ENCODE measurements at regions not wholly inside any gene's neighbourhood (a gene's known extent, or its start where the extent isn't known, plus 50 kb on each side); places are given as distances from the start of the nearest gene placed in this dataset.
A peak's percentile ranks its signal among the peaks of the same experiment; 100 is the strongest.

GRCh38 chr7:15035814-15036213 lies 133.3 kb upstream of the DGKB start:
- Mint-ChIP-seq H3K4me3 (no peak overlapping the region), H3K9me3 (peaks cover 1% of the 10 kb centered on the region), H3K4me1 (no peaks in the 10 kb centered on the region), H3K27ac (no peak overlapping the region), H3K27me3 (no peaks in the 10 kb centered on the region), H3K36me3 (no peaks in the 10 kb centered on the region)
- POLR2A ChIA-PET = no interaction called here
- DNase-seq (no peak), ATAC-seq (ENCODE audit: low read depth) (no peak)

GRCh38 chr7:15033039-15033438 lies 130.5 kb upstream of the DGKB start:
- ATAC-seq (ENCODE audit: low read depth) (no peak), DNase-seq (no peak)
- H3K9me3 Mint-ChIP-seq = no peaks in the 10 kb centered on the region
- POLR2A ChIA-PET = no interaction called here
- no peak overlapping the region for H3K4me3 Mint-ChIP-seq
- no peaks in the 10 kb centered on the region for H3K36me3 Mint-ChIP-seq
- no peaks in the 10 kb centered on the region for H3K4me1 Mint-ChIP-seq
- no peak overlapping the region for H3K27ac Mint-ChIP-seq
- no peaks in the 10 kb centered on the region for H3K27me3 Mint-ChIP-seq

GRCh38 chr7:15018981-15019380 lies 116.4 kb upstream of the DGKB start:
- no peaks in the 10 kb centered on the region for H3K4me1 Mint-ChIP-seq
- no peaks in the 10 kb centered on the region for H3K36me3 Mint-ChIP-seq
- H3K9me3 Mint-ChIP-seq = no peaks in the 10 kb centered on the region
- H3K4me3 Mint-ChIP-seq = no peak overlapping the region
- DNase-seq (no peak), ATAC-seq (ENCODE audit: low read depth) (no peak)
- POLR2A ChIA-PET = no interaction called here
- no peaks in the 10 kb centered on the region for H3K27me3 Mint-ChIP-seq
- no peak overlapping the region for H3K27ac Mint-ChIP-seq

GRCh38 chr7:15016766-15017165 lies 114.2 kb upstream of the DGKB start:
- Mint-ChIP-seq H3K27ac (no peak overlapping the region), H3K4me3 (no peak overlapping the region), H3K4me1 (no peaks in the 10 kb centered on the region), H3K36me3 (no peaks in the 10 kb centered on the region), H3K9me3 (no peaks in the 10 kb centered on the region), H3K27me3 (no peaks in the 10 kb centered on the region)
- ATAC-seq (ENCODE audit: low read depth) (no peak), DNase-seq (no peak)
- POLR2A ChIA-PET = no interaction called here

GRCh38 chr7:15016315-15016667 lies 113.7 kb upstream of the DGKB start:
- no peak for DNase-seq
- Mint-ChIP-seq H3K27ac (no peak overlapping the region), H3K4me3 (no peak overlapping the region), H3K27me3 (no peaks in the 10 kb centered on the region), H3K4me1 (no peaks in the 10 kb centered on the region), H3K36me3 (no peaks in the 10 kb centered on the region), H3K9me3 (no peaks in the 10 kb centered on the region)
- POLR2A ChIA-PET = no interaction called here
- no peak for ATAC-seq (ENCODE audit: low read depth)

- peak; percentile 56 for ATAC-seq (ENCODE audit: low read depth)
- Mint-ChIP-seq H3K27me3 (no peaks in the 10 kb centered on the region), H3K36me3 (no peaks in the 10 kb centered on the region), H3K27ac (no peak overlapping the region), H3K4me3 (no peak overlapping the region), H3K4me1 (no peaks in the 10 kb centered on the region), H3K9me3 (no peaks in the 10 kb centered on the region)
- POLR2A ChIA-PET = no interaction called here
- no peak for DNase-seq
Measured at GRCh38 chr7:15015545-15016314, 113.2 kb upstream of the DGKB start.

- H3K27ac Mint-ChIP-seq = no peak overlapping the region
- DNase-seq (no peak), ATAC-seq (ENCODE audit: low read depth) (no peak)
- no peaks in the 10 kb centered on the region for H3K9me3 Mint-ChIP-seq
- no peaks in the 10 kb centered on the region for H3K4me1 Mint-ChIP-seq
- no peaks in the 10 kb centered on the region for H3K27me3 Mint-ChIP-seq
- no peak overlapping the region for H3K4me3 Mint-ChIP-seq
- H3K36me3 Mint-ChIP-seq = no peaks in the 10 kb centered on the region
- POLR2A ChIA-PET = no interaction called here
Measured at GRCh38 chr7:15012135-15012534, 109.6 kb upstream of the DGKB start.

- POLR2A ChIA-PET = no interaction called here
- no peaks in the 10 kb centered on the region for H3K36me3 Mint-ChIP-seq
- no peak overlapping the region for H3K27ac Mint-ChIP-seq
Measured at GRCh38 chr7:15011289-15011688, 108.7 kb upstream of the DGKB start.

GRCh38 chr7:15007507-15007906 lies 105.0 kb upstream of the DGKB start:
- Mint-ChIP-seq H3K4me3 (no peak overlapping the region), H3K4me1 (no peaks in the 10 kb centered on the region), H3K9me3 (no peaks in the 10 kb centered on the region), H3K36me3 (no peaks in the 10 kb centered on the region), H3K27ac (no peak overlapping the region), H3K27me3 (no peaks in the 10 kb centered on the region)
- POLR2A ChIA-PET = no interaction called here
- ATAC-seq (ENCODE audit: low read depth) = no peak
- DNase-seq = no peak

More at GRCh38 chr7:15011289-15011688, 108.7 kb upstream of the DGKB start:
- Mint-ChIP-seq H3K4me1 (no peaks in the 10 kb centered on the region), H3K27me3 (no peaks in the 10 kb centered on the region), H3K9me3 (no peaks in the 10 kb centered on the region), H3K4me3 (no peak overlapping the region)
- DNase-seq = no peak
- ATAC-seq (ENCODE audit: low read depth) = no peak

GRCh38 chr7:15005672-15006071 lies 103.1 kb upstream of the DGKB start:
- H3K4me3 Mint-ChIP-seq = no peak overlapping the region
- no peak for DNase-seq
- ATAC-seq (ENCODE audit: low read depth) = no peak
- H3K4me1 Mint-ChIP-seq = no peaks in the 10 kb centered on the region
- POLR2A ChIA-PET = no interaction called here
- H3K27me3 Mint-ChIP-seq = no peaks in the 10 kb centered on the region
- H3K9me3 Mint-ChIP-seq = no peaks in the 10 kb centered on the region
- H3K27ac Mint-ChIP-seq = no peak overlapping the region
- no peaks in the 10 kb centered on the region for H3K36me3 Mint-ChIP-seq

- no peaks in the 10 kb centered on the region for H3K9me3 Mint-ChIP-seq
- H3K4me3 Mint-ChIP-seq = no peak overlapping the region
- ATAC-seq (ENCODE audit: low read depth) = no peak
Measured at GRCh38 chr7:15000157-15000556, 97.6 kb upstream of the DGKB start.

GRCh38 chr7:14999331-14999730 lies 96.8 kb upstream of the DGKB start:
- Mint-ChIP-seq H3K4me1 (no peaks in the 10 kb centered on the region), H3K9me3 (no peaks in the 10 kb centered on the region), H3K27me3 (no peaks in the 10 kb centered on the region), H3K27ac (no peak overlapping the region), H3K4me3 (no peak overlapping the region), H3K36me3 (no peaks in the 10 kb centered on the region)
- POLR2A ChIA-PET = no interaction called here
- DNase-seq (no peak), ATAC-seq (ENCODE audit: low read depth) (no peak)

More at GRCh38 chr7:15000157-15000556, 97.6 kb upstream of the DGKB start:
- POLR2A ChIA-PET = no interaction called here
- Mint-ChIP-seq H3K27me3 (no peaks in the 10 kb centered on the region), H3K27ac (no peak overlapping the region), H3K4me1 (no peaks in the 10 kb centered on the region), H3K36me3 (no peaks in the 10 kb centered on the region)
- DNase-seq = no peak

- H3K27me3 Mint-ChIP-seq = no peaks in the 10 kb centered on the region
Measured at GRCh38 chr7:14995774-14996173, 93.2 kb upstream of the DGKB start.

GRCh38 chr7:14988941-14989340 lies 86.4 kb upstream of the DGKB start:
- Mint-ChIP-seq H3K9me3 (no peaks in the 10 kb centered on the region), H3K27ac (no peak overlapping the region), H3K27me3 (no peaks in the 10 kb centered on the region), H3K36me3 (no peaks in the 10 kb centered on the region), H3K4me1 (no peaks in the 10 kb centered on the region), H3K4me3 (no peak overlapping the region)
- POLR2A ChIA-PET = no interaction called here
- DNase-seq = no peak
- ATAC-seq (ENCODE audit: low read depth) = no peak

More at GRCh38 chr7:14995774-14996173, 93.2 kb upstream of the DGKB start:
- H3K4me3 Mint-ChIP-seq = no peak overlapping the region
- H3K27ac Mint-ChIP-seq = no peak overlapping the region
- no peaks in the 10 kb centered on the region for H3K9me3 Mint-ChIP-seq
- ATAC-seq (ENCODE audit: low read depth) (no peak), DNase-seq (no peak)
- no peaks in the 10 kb centered on the region for H3K4me1 Mint-ChIP-seq
- POLR2A ChIA-PET = no interaction called here
- no peaks in the 10 kb centered on the region for H3K36me3 Mint-ChIP-seq

GRCh38 chr7:14978687-14979086 lies 76.1 kb upstream of the DGKB start:
- no peaks in the 10 kb centered on the region for H3K4me1 Mint-ChIP-seq
- no peak overlapping the region for H3K27ac Mint-ChIP-seq
- H3K9me3 Mint-ChIP-seq = peaks cover 1% of the 10 kb centered on the region
- ATAC-seq (ENCODE audit: low read depth) (no peak), DNase-seq (no peak)
- H3K4me3 Mint-ChIP-seq = no peak overlapping the region
- no peaks in the 10 kb centered on the region for H3K36me3 Mint-ChIP-seq
- POLR2A ChIA-PET = no interaction called here
- H3K27me3 Mint-ChIP-seq = no peaks in the 10 kb centered on the region
